MV-4-11 (cell line): ENCODE measurements at regions not wholly inside any gene's neighbourhood (a gene's known extent, or its start where the extent isn't known, plus 50 kb on each side); places are given as distances from the start of the nearest gene placed in this dataset.
"Not testable (repeated sequence)": the region's sequence is repeated elsewhere in the genome, so short reads cannot be mapped to it uniquely, and the experiment has no call there.

Experiments used
- DNase-seq: peaks from one replicate; lab custom pipeline; 2025; lab: John Stamatoyannopoulos, UW

DNA sequence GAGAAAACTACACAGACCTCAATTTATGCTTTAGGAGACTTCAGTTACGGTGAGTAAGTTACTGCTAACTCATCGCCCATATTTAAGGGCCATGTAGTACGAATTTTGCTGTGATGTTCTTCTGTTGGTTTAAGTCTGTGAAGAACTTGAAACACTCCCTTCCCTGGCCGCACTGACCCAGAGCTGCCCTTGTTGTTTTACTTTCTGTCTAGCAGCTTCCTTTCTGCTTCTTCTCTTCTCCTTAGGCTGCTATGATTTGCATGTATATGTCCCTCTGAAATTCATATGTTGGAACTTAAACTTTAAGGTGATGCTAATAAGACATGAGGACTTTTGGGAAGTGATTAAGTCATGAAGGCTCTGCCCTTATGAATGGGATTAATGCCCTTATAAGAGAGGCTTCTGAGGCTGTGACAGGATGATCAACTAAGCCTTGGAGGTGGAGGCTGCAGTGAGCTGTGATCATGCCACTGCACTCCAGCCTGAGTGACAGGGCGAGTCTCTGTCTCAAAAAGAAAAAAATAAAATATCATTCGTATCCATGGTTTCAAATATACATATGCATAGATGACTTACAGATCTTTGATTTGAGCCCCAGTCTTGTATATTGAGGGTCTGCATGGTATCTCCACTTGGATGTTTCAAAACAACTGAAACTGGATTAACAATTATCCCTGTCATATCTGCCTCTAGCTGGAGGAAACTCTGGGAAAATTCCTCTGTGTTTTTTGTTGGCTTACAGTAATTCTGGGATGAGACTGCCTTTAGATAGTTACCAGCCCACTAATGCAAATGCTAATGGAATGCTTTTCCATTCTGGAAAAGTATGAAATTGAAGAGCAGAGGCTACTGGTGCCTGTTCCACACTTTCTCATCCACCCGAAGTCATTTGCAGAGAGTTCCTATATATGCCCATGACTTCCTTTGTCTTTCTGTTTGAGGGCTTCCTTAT, 263.4 kb upstream of the ACTBL2 start:
- DNase-seq = no peak

DNA sequence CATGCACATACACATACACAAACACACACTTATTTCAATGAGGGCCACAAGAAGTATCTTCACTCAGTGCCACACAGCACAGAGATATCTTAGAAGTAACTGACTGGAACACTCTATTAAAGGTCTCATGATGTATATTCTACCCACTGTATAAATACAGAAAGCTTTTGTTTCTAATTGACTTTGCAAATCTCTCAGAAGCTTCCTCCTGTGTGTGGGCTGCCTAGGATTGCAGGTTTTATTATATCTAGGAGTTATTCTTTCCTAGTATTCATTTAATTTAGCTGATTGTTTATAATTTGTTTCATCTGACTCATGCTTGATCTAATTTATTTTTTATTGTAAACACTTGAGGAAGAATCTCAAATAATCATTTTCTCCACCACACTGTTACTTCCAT, 262.4 kb upstream of the ACTBL2 start:
- DNase-seq = no peak

DNA sequence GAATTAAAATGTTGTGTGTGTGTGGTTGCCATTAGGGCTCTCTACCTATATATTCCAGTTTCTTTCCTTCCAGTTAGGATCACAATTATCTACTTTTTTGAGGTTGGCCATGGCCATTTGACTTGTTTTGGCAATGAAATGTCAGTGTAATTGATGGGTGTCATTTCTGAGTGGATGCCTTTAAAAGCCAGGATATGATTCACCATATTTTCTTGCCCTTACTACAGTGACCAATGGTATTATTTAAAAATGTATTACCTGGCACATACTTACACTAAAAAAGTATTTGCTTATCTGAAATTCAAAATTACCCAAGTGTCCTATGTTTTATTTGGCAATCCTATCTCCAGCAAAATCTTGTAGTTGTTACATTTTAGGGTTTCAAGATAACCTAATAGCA, 258.7 kb upstream of the ACTBL2 start:
- DNase-seq = no peak

DNA sequence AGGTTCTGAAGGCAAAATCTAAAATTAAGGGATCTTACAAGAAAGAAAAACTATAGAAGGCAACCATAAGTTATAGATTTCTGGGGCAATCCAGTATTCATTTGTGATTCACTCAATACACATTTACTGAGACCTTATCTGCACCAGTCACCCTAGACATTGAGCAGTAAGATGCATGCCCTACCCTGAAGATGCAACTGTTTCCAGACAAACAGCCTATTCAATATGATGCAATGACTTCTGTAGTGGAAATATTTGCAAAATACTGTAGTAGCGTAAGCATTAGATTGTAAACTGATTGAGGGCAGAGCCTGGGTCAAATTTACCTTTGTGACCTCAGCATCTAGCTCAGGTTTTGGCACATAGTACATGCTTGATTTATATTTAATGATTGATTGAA, 256.2 kb upstream of the ACTBL2 start:
- DNase-seq = no peak

DNA sequence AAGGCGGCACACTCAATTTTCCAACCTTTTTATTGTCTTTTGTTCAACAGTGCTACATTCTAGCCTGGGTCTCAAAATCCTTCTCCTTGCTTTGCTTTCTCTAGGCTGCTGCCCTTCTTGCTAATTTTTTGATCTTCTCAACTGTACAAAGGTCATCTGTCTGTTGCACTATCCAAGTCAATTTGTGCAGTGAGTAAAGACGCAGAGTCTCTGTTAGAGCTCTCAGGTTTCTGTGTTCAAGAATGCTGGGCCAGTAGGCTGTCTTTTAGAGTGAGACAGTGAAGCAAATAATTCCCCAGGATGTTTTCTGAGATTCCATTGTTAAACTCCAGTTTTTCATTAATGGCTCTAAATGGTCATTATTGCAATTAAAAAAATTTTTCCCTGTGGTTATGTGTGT, 255.7 kb upstream of the ACTBL2 start:
- no peak for DNase-seq

DNA sequence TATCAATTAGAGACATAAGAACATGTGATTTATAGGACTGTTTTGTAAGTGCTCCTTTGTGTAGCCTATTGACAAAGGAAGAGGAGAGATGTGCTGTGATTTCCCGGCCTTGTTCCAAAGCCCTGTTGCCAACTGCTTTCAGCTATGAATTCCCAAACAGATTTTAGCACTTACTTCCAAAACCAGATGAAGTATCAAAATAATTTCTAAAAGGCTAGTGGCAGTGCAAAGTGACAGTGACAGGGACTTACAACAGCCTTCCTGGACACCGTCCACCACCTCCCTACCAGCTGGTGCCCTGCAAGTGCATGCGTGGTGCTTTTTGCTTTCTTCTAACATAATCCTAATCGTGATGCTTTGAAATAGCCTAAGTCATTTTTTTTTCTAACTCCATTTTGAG, 254.1 kb upstream of the ACTBL2 start:
- DNase-seq = no peak

DNA sequence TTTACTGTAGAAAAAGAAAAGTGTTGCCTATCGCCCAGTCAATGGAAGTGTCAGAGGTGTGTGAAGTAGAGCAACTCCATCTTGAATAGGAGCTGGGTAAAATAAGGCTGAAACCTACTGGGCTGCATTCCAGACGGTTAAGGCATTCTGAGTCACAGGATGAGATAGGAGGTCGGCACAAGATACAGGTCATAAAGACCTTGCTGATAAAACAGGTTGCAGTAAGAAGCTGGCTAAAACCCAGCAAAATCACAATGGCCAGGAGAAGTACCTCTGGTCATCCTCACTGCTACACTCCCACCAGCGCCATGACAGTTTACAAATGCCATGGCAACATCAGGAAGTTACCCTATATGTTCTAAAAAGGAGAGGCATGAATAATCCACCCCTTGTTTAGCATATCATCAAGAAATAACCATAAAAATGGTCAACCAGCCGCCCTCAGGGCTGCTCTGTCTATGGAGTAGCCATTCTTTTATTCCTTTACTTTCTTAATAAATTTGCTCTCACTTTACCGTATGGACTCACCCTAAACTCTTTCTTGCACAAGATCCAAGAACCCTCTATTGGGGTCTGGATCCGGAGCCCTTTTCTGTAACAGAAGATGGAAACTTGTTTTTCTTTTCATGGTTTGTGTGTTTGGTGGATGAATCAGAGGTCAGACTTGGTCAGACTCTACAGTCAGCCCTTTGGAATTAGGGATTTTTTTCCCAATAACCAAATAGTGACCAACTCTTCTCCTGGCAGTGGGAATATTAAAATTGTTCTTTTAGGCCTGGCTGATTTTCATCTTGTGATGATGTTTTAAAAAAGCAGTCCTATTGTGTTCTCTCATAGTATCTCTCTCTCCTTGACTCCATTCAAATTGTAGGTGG, 252.9 kb upstream of the ACTBL2 start:
- not testable (repeated sequence) for DNase-seq

DNA sequence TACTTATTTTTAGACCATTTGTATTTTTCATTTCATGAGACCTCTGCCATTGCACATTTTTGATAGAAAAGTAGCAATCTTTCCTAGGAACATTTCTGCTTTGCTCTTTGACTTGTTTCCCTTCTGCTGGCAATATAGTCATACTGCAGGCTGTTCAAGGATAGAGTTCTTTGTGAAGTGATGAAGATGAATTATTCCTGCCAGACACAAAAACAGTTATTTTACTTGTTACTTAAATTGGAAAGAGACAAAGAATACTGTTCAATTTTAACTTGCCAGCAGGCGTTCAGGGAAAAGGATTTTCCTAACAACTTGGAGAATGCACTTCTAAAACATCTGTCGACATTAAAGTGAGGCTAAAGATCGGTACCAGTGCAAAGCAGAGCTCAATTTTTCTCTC, 251.7 kb upstream of the ACTBL2 start:
- DNase-seq = no peak

DNA sequence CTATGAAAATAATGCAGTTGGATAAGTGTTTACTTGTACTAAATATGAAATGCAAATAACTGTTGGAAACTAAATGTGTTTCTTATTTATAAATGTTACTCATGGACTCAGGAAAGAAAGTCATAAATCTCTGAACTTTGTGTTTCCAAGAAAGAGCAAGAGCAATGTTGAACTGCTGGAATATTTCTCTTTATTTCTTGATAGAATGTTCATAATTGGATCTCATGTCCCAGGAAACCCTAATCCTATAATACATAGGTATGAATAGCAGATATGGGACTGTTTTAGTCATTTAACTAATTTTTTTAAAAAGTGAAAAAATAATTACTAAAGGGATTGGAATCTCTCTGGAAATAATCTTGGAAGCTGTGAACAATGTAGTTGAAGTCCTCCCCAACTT, 245.0 kb upstream of the ACTBL2 start:
- DNase-seq = no peak

DNA sequence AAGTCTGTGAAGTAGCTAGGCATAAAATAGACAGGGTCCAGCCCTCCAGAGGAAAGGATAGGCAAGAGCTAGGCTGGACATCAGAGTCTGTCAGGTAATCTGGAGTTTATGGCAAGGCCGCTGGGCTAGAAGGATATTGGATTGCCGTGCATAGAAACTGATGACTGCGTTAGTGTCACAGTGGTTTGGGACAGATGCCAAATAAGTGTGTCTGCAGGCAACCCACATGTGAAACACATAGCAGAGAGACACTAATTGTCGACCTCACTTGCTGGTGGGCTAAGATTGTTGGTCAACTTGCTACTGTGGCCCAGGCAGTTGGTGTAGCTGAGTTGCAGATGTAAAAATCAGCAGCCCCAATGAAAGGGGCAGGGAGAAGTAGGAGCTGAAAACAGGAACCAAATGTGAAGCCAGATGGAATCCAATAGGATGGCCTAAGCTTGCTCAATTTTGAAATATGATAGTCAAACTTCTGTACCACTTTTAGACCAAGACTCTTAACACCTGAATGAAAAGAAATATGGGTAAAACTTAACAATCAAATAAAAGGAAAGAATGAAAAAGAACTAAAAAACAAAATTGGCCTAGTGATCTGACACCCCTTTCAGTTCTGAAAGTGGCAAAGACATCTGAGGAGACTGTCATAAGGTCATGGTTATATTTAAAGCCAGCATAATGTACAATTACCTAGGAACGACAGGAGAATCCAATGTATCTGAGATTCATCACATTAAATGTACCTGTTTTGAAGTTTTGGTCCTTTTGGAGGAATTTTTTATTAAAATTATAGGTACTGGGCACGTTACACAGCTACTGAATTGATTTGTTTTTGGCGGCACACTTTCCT, 243.3 kb upstream of the ACTBL2 start:
- peak; percentile 5 for DNase-seq

DNA sequence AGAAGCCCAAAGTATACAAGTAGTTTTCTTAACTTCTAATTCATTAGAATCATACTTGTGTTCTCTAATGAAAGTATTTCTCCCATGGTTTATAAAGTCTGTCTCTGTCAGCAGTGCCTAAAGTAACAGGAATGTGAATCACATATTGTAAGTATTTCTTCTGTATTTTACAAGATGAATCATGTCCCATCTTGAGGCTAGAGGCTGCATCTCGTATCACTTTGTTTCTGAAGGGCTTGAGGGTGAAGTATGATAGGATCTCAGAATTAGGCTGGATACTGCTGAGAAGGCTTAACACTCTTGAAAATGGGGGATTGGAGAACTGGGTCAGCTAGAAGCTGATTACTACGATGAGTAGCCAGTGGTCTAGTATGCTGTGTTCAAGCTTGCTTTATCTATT, 242.2 kb upstream of the ACTBL2 start:
- no peak for DNase-seq

DNA sequence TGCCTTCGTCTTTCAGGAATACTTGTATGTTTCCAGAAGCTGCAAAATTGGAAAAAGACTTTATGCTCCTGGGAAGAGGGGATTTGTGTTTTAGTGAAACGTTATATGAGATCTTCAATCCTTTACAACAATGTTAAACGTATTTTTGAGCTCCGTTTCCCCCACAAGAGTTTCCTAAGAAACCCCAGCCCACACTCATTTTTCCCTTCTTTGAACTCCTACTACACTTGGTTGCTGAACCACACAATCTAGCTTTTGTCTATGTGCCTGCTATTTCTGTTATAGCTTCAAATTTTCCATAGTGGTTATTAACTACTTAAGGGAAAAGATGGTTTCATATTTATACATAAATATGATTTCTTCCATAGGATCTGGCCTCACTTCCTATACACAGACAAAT, 238.6 kb upstream of the ACTBL2 start:
- DNase-seq = no peak

DNA sequence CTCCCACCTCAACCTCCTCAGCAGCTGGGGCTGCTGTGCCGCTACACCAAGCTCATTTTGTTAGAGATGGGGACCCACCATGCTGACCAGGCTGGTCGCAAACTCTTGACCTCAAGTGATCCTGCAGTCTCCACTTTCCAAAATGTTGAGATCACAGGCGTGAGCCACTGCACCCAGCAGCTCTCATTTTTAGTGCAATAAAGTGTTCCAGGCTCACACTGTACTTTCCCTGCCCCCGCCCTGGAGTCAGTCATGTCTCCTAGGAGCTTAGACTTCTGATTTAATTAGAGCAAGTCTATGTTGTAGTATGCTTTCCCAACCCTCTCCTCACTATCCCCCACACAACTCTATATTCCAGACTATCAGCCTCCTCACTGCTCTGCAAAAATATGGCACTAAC, 238.0 kb upstream of the ACTBL2 start:
- DNase-seq = no peak

DNA sequence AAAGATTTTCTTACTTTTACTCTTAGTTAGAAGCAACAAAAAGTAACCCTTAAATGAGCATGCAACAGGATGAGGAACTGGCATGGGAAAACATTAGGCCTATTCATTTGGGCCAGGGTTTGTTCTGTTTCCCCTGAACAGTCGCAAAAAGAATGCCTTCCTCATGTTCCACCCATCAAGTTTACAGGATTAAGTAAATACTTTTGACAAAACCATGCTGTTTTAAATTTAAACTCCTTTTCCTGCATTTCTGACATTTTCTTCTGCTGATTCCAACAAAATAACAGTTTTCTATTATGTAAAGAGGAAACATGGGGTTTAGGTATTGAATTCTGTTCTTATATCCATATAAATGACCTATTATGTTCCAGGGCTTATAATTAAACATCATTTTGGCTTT, 236.6 kb upstream of the ACTBL2 start:
- no peak for DNase-seq

DNA sequence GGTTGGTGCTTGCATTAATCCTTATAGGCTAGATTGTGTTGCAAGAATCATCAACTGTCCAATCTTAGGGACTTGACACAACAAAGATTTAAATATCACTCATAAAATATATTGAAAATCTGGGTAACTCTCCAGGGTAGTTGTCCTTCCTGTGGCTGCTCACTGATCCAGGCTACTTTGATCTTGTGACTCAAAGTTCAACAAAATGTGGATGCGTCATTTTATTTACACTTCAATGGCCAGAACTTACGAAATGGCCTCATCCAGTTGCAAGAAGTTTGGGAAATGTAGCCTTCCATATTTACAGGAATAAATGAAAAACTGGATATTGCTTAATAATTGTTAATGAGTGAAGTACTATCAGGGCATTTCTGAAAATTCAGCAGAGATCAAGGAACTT, 235.5 kb upstream of the ACTBL2 start:
- no peak for DNase-seq

DNA sequence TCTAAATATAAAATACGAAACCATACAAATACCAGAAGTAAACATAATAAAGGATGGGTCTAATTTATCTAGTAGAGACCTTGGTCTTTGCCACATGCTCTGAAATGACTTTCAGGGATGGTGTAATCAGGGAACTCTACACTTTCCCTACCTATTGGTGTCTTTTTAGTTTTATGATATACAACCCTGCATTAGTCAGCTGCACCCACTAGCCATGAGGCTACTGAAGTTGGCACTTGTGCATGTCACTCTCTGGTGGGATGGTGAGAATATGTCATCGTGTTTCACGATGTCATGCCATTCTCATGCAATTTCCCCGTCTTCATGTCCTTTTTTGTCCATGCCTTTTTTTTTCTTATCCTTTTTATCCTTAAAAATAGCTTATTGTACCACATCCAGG, 234.9 kb upstream of the ACTBL2 start:
- DNase-seq = no peak

DNA sequence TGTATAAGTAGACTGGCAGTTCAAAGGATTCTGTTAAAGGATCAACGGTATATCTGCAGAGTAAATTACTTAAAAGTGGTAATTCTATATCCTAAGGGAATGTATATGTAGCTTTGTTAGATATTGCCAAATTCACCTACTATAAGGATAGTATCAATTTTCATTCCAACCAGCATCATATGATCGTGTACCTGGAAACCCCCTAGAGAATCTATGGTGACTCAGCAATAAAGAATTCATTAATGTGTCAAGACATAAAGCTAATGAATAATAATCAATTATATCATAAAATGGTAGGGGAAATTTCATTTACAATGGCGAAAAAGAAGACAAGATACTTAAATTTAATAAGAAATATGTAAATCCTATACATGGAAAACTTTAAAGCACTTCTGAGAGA, 234.1 kb upstream of the ACTBL2 start:
- DNase-seq = no peak

DNA sequence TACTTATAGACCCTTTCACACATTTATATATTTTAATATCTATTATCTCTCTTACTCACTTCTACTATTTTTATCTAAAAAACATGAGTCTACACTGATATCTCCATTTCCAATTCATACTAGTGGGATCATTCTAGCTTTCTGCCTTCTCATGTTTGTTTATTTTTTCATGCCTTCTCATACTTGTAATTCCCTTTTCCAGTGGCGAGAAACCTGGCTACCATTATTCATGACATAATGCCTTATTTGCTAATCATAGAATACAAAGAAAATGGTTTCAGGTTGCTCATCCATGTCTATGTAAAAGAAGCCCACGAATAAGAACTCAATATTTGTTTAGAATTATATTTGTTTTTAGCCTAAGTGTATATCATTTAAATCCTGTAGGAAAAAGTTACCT, 232.7 kb upstream of the ACTBL2 start:
- DNase-seq = no peak

DNA sequence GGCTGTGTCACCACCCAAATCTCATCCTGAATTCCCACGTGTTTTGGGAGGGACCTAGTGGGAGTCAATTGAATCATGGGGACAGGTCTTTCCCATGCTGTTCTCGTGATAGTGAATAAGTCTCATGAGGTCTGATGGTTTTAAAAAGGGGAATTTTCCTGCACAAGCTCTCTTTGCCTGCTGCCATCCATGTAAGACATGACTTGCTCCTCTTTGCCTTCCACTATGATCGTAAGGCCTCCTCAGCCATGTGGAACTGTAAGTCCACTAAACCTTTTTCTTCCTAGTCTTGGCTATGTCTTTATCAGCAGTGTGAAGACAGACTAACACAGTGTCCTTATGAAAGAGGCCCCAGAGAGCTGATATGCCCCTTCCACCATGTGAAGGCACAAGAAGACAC, 230.9 kb upstream of the ACTBL2 start:
- not testable (repeated sequence) for DNase-seq

DNA sequence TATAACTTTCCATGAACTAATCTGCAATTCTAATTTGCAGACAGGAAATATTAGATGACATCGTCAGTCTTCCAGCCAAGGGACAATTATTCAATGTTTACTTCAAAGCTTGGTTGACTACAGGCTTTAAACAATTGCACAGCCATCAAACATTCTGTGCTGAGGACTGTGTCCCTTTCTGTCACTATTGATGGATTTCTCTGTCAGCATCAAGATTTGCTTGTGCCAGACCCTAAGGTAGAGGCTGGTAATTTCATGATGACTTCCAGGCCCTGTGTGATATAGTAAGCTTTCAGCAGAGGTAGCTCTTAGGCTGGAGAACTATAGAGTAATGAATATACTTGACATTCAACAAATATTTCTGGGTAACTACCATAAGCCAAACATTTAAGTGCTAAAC, 229.3 kb upstream of the ACTBL2 start:
- no peak for DNase-seq

DNA sequence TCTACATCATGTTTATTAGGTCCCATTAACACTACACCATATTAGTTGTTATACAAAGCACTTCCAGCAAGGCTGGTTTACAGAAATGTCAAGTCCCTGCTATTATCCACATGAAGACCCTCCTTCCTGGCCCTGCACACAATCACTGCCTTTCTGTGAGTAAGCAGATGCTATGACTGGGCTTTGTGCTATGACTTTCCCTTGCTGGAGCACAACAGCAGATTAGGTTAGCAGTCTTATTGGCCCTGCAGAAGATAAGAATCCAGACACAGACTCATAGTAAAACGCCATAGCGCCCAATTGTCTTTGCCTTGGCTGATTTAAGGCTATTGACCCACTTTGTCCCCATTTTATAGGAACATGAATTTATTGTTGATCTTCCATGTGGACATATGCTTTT, 228.9 kb upstream of the ACTBL2 start:
- no peak for DNase-seq

DNA sequence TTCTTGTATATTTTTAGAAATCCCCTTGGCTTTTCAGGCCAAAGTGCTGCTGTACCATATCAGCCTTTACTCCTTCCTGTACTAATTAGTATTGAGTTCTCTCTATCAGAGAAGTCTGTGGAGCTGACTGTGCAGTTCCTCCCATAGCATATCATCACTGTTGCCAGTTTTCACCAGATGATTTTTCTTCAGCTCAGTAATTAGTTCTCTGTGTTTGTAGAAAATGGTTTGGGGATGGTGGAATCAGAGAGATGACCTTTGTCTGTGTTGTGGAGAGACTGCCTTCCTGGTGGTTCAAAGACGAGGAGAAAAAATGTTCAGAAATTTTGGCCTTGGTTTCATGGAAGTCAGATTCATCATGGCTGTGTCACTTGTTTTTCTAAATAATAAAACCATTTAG, 227.5 kb upstream of the ACTBL2 start:
- DNase-seq = no peak
